Gastroesophageal sphincter (tissue), 3 donors: ENCODE measurements at regions not wholly inside any gene's neighbourhood (a gene's known extent, or its start where the extent isn't known, plus 50 kb on each side); places are given as distances from the start of the nearest gene placed in this dataset.

Experiments used
- CTCF ChIP-seq, 4 experiments: fragments of 200-600 bp in 2 of 4; fragments of 450-650 bp in 2 of 4; sonication (generic) in 1 of 4; IDR thresholded peaks; one replicate each; pipeline ENCODE4 v1.5.1; 2017 to 2019; ENCODE audit warnings: antibody characterized with exemption in 4 of 4, mild to moderate bottlenecking in 2 of 4, moderate library complexity in 2 of 4
- EP300 ChIP-seq: sonication (generic); formaldehyde crosslinking; IDR thresholded peaks from one replicate; pipeline ENCODE4 v1.6.1; 2017; ENCODE audit warnings: antibody characterized with exemption, mild to moderate bottlenecking
- POLR2A ChIP-seq, 2 donors: fragments of 450-650 bp; IDR thresholded peaks; one replicate each; pipeline ENCODE4 v1.6.1; 2017; ENCODE audit warnings: antibody characterized with exemption in 2 of 2, mild to moderate bottlenecking in 2 of 2, moderate library complexity in 1 of 2

GRCh38 chr15:29467091-29467490 is 197.5 kb upstream of the NSMCE3 start:
- TF ChIP-seq POLR2A (IDR thresholded peaks at IDR 0.05) = no peak
- no peak for TF ChIP-seq CTCF (IDR thresholded peaks at IDR 0.05)
- no peak for TF ChIP-seq EP300
